Aorta (tissue), 5 donors: ENCODE measurements at regions not wholly inside any gene's neighbourhood (a gene's known extent, or its start where the extent isn't known, plus 50 kb on each side); places are given as distances from the start of the nearest gene placed in this dataset.

Experiments
- ATAC-seq: fragments of 200-7000 bp; cut with Tn5 transposase; one replicate; pipeline ENCODE4 v1.9.1; 2022; ENCODE audit warnings: moderate library complexity; ENCODE audit not compliant: low FRiP score
- DNase-seq, 2 donors: peaks; one replicate each; pipeline ENCODE4 v3.0.0-alpha.2; 2020
- H3K27ac ChIP-seq, 2 donors: one replicate each; pipeline ENCODE4 v1.5.1; 2013; ENCODE audit warnings: low read length in 2 of 2, mild to moderate bottlenecking in 2 of 2, moderate library complexity in 2 of 2, control low read depth in 1 of 2, inconsistent platforms in 1 of 2, low read depth in 1 of 2
- H3K27me3 ChIP-seq, 2 donors: one replicate each; pipeline ENCODE4 v1.6.1; 2013; ENCODE audit warnings: control low read depth in 1 of 2, low read length in 1 of 2, mild to moderate bottlenecking in 1 of 2, moderate library complexity in 1 of 2; ENCODE audit not compliant: insufficient read depth in 2 of 2, control insufficient read depth in 1 of 2
- H3K36me3 ChIP-seq, 2 donors: one replicate each; pipeline ENCODE4 v1.6.1; 2013; ENCODE audit warnings: control low read depth in 1 of 2, low read length in 1 of 2, mild to moderate bottlenecking in 1 of 2; ENCODE audit not compliant: insufficient read depth in 2 of 2, control insufficient read depth in 1 of 2
- H3K4me1 ChIP-seq, 2 donors: one replicate each; pipeline ENCODE4 v1.6.1; 2013; ENCODE audit warnings: low read length in 2 of 2, control low read depth in 1 of 2, mild to moderate bottlenecking in 1 of 2, moderate library complexity in 1 of 2; ENCODE audit not compliant: insufficient read depth in 2 of 2, control insufficient read depth in 1 of 2
- H3K4me3 ChIP-seq, 2 donors: one replicate each; pipeline ENCODE4 v1.5.1; 2013; ENCODE audit warnings: low read length in 2 of 2, control low read depth in 1 of 2, mild to moderate bottlenecking in 1 of 2
- H3K9me3 ChIP-seq: one replicate; pipeline ENCODE4 v1.6.1; 2013; ENCODE audit warnings: mild to moderate bottlenecking, low read length; ENCODE audit not compliant: control insufficient read depth
- WGBS, 2 donors: extraction: QIAGEN DNeasy Blood & Tissue Kit; methylation state at CpG; one replicate each; pipeline ENCODE4 v1.1.7; 2013; 5-methylcytosine and 5-hydroxymethylcytosine counted together
- intact Hi-C, 2 donors: fragments of 100-400 bp; cut with DNase I; formaldehyde crosslinking; loops; one replicate each; pipeline versions ENCODE4 v1.14.2 to v1.15.0; 2022
- donor health status: healthy with polysubstance abuse.
- donor health status: Bipolar disorder and iron deficiency.
- donor health status: DM: no; HTN: no; CAD: no.
- donor health status: DM: no; HTN: no; CAD: no.
- donor health status: DM: yes; HTN: yes; CAD: no.

GRCh38 chr3:24850245-24850644, 355.6 kb upstream of the THRB start:
- intact Hi-C loops, result no loop called here
- ATAC-seq, result no peak
- 61 to 65% methylated on average over 2 of the region's 2 CpGs for WGBS, 2 donors

GRCh38 chr3:24853685-24854490, 359.2 kb upstream of the THRB start:
- ATAC-seq (no peak), DNase-seq (no peak)
- no peaks in the 10 kb centered on the region for H3K27me3 ChIP-seq
- no peak overlapping the region for H3K27ac ChIP-seq
- no peaks in the 10 kb centered on the region for H3K9me3 ChIP-seq
- 64 to 66% methylated on average over 4 of the region's 4 CpGs for WGBS, 2 donors
- intact Hi-C loops, result no loop called here
- no peaks in the 10 kb centered on the region for H3K36me3 ChIP-seq
- no peak overlapping the region for H3K4me3 ChIP-seq
- no peaks in the 10 kb centered on the region for H3K4me1 ChIP-seq

More at GRCh38 chr3:24850245-24850644, 355.6 kb upstream of the THRB start:
- no peak overlapping the region for H3K4me3 ChIP-seq
- DNase-seq, result no peak
- no peak overlapping the region for H3K27ac ChIP-seq
- no peaks in the 10 kb centered on the region for H3K4me1 ChIP-seq
- no peaks in the 10 kb centered on the region for H3K36me3 ChIP-seq
- no peaks in the 10 kb centered on the region for H3K27me3 ChIP-seq
- H3K9me3 ChIP-seq, result no peaks in the 10 kb centered on the region

GRCh38 chr3:24854748-24855147, 360.1 kb upstream of the THRB start:
- 75 to 83% methylated on average over 4 of the region's 4 CpGs for WGBS, 2 donors
- Histone ChIP-seq H3K4me1 (no peaks in the 10 kb centered on the region), H3K36me3 (no peaks in the 10 kb centered on the region), H3K4me3 (no peak overlapping the region), H3K27ac (no peak overlapping the region), H3K27me3 (no peaks in the 10 kb centered on the region), H3K9me3 (no peaks in the 10 kb centered on the region)
- ATAC-seq (no peak), DNase-seq (no peak)
- intact Hi-C loops, result no loop called here

GRCh38 chr3:24857945-24858344, 363.3 kb upstream of the THRB start:
- ATAC-seq (no peak), DNase-seq (no peak)
- Histone ChIP-seq H3K4me1 (no peaks in the 10 kb centered on the region), H3K4me3 (no peak overlapping the region), H3K36me3 (no peaks in the 10 kb centered on the region), H3K27me3 (no peaks in the 10 kb centered on the region), H3K9me3 (no peaks in the 10 kb centered on the region), H3K27ac (no peak overlapping the region)
- intact Hi-C loops, result no loop called here
- 95 to 99% methylated on average over 1 of the region's 1 CpG for WGBS, 2 donors

- no peaks in the 10 kb centered on the region for H3K36me3 ChIP-seq
- DNase-seq (no peak), ATAC-seq (no peak)
- H3K4me3 ChIP-seq, result no peak overlapping the region
- no peak overlapping the region for H3K27ac ChIP-seq
- intact Hi-C loops, result no loop called here
- no peaks in the 10 kb centered on the region for H3K27me3 ChIP-seq
- 92 to 96% methylated on average over 5 of the region's 5 CpGs for WGBS, 2 donors
- H3K9me3 ChIP-seq, result no peaks in the 10 kb centered on the region
- no peaks in the 10 kb centered on the region for H3K4me1 ChIP-seq
These were observed 368.6 kb upstream of the THRB start for GRCh38 chr3:24863215-24863614.

- H3K27ac ChIP-seq, result no peak overlapping the region
- DNase-seq, result no peak
- H3K36me3 ChIP-seq, result no peaks in the 10 kb centered on the region
- whole genome bisulfite sequencing, 2 donors, result 81 to 83% methylated on average over 4 of the region's 4 CpGs
- no peak overlapping the region for H3K4me3 ChIP-seq
- intact Hi-C loops, result no loop called here
- no peaks in the 10 kb centered on the region for H3K9me3 ChIP-seq
- H3K4me1 ChIP-seq, result no peaks in the 10 kb centered on the region
- no peaks in the 10 kb centered on the region for H3K27me3 ChIP-seq
- no peak for ATAC-seq
These were observed 373.1 kb upstream of the THRB start for GRCh38 chr3:24867783-24868182.

- no peaks in the 10 kb centered on the region for H3K36me3 ChIP-seq
- DNase-seq (no peak), ATAC-seq (no peak)
- intact Hi-C loops, result no loop called here
- H3K4me1 ChIP-seq, result no peaks in the 10 kb centered on the region
- no peaks in the 10 kb centered on the region for H3K9me3 ChIP-seq
- H3K27ac ChIP-seq, result no peak overlapping the region
- no peak overlapping the region for H3K4me3 ChIP-seq
- WGBS, 2 donors, result 87 to 88% methylated on average over 2 of the region's 2 CpGs
- no peaks in the 10 kb centered on the region for H3K27me3 ChIP-seq
These were observed 386.6 kb upstream of the THRB start for GRCh38 chr3:24881239-24881638.

GRCh38 chr3:24886501-24886900, 391.9 kb upstream of the THRB start:
- no peaks in the 10 kb centered on the region for H3K27me3 ChIP-seq
- no peak overlapping the region for H3K27ac ChIP-seq
- ATAC-seq (no peak), DNase-seq (no peak)
- H3K9me3 ChIP-seq, result no peaks in the 10 kb centered on the region
- 83 to 85% methylated on average over 5 of the region's 5 CpGs for WGBS, 2 donors
- H3K4me3 ChIP-seq, result no peak overlapping the region
- no peaks in the 10 kb centered on the region for H3K36me3 ChIP-seq
- no peaks in the 10 kb centered on the region for H3K4me1 ChIP-seq
- intact Hi-C loops, result no loop called here

GRCh38 chr3:24890012-24890411, 395.4 kb upstream of the THRB start:
- no peak overlapping the region for H3K4me3 ChIP-seq
- no peak for DNase-seq
- no peaks in the 10 kb centered on the region for H3K36me3 ChIP-seq
- intact Hi-C loops, result no loop called here
- H3K27me3 ChIP-seq, result no peaks in the 10 kb centered on the region
- 58 to 64% methylated on average over 1 of the region's 1 CpG for WGBS, 2 donors
- no peak overlapping the region for H3K27ac ChIP-seq
- ATAC-seq, result no peak
- H3K9me3 ChIP-seq, result no peaks in the 10 kb centered on the region
- no peaks in the 10 kb centered on the region for H3K4me1 ChIP-seq
